PFSK-1 (cell line): ENCODE measurements at regions not wholly inside any gene's neighbourhood (a gene's known extent, or its start where the extent isn't known, plus 50 kb on each side); places are given as distances from the start of the nearest gene placed in this dataset.

Experiments
- FOXP2 ChIP-seq: optimal IDR thresholded peaks from 2 replicates; pipeline ENCODE3; 2011; ENCODE audit warnings: borderline replicate concordance, control low read depth, inconsistent platforms; ENCODE audit not compliant: insufficient read depth; ENCODE audit errors: extremely low read length, extremely low read depth
- POLR2AphosphoS5 ChIP-seq: IDR thresholded peaks from 2 replicates; pipeline ENCODE4 v1.6.1; 2012; ENCODE audit warnings: low read depth, mild to moderate bottlenecking, control low read depth, low read length, moderate library complexity
- REST ChIP-seq, 2 experiments: IDR thresholded peaks; 2 replicates each; pipeline versions ENCODE4 v1.6.1 to v1.8.0; 2011 to 2012; ENCODE audit warnings: low read depth in 2 of 2, low read length in 2 of 2, control low read depth in 1 of 2, inconsistent platforms in 1 of 2, mild to moderate bottlenecking in 1 of 2, moderate library complexity in 1 of 2; ENCODE audit not compliant: insufficient read depth in 1 of 2
- SIN3A ChIP-seq: IDR thresholded peaks from 2 replicates; pipeline ENCODE4 v1.6.1; 2012; ENCODE audit warnings: mild to moderate bottlenecking, low read length, moderate library complexity, borderline replicate concordance; ENCODE audit not compliant: insufficient read depth
- TAF1 ChIP-seq: IDR thresholded peaks from 2 replicates; pipeline ENCODE4 v1.6.1; 2012; ENCODE audit warnings: low read length, control low read depth, borderline replicate concordance; ENCODE audit not compliant: insufficient read depth

DNA sequence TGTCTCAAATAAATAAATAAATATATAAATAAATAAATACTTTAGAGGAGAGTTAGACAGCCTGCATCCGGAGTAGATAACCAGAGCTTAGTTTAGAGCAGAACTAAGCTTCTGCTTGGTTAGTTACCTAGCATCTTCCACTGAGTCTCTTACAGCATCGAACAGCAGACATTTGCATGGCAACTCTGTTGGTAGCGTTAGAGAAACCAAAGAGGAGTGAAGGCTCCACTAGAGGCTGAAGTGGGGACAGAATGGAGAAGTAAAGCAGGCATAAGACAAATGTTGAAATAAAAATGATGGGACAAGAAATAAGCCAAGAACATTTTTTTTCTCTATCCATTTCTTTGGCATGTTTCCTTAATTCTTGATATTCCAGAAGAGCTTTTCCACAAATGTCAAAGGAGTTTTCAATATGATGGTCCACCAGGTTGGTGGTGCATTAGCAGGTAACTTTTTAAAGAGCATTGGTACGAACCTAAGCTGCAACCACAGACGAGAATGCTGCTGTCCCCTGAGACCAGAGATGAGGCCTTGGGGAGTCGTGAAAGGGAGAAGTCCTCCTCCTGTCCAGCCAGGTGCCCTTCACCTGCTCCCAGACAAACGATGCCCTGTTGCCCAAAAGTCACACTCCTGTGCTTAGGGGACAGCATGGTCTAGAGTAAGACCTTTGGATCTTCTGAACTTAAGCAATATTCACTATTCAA is 438.3 kb downstream of the DIRAS2 start:
- TF ChIP-seq REST (IDR thresholded peaks at IDR 0.05; ENCODE audit: insufficient read depth in 1 of 2, low read depth in 2 of 2, low read length in 2 of 2), result no peak
- TF ChIP-seq POLR2AphosphoS5, result no peak
- TF ChIP-seq TAF1, result no peak
- no peak for TF ChIP-seq SIN3A
- no peak for TF ChIP-seq FOXP2
